Esophagus squamous epithelium (tissue), 5 donors: ENCODE measurements at regions not wholly inside any gene's neighbourhood (a gene's known extent, or its start where the extent isn't known, plus 50 kb on each side); places are given as distances from the start of the nearest gene placed in this dataset.

Source experiments
- DNase-seq: peaks from one replicate; lab custom pipeline; 2025; lab: John Stamatoyannopoulos, UW
- H3K27ac ChIP-seq, 4 donors: fragments of 200-600 bp; sonication (generic); one replicate each; pipeline ENCODE4 v1.5.1; 2016 to 2019; ENCODE audit warnings: mild to moderate bottlenecking in 1 of 4
- H3K27me3 ChIP-seq, 4 donors: fragments of 200-600 bp; sonication (generic); 1 replicate in 3 of 4; 2 replicates in 1 of 4; pipeline versions ENCODE4 v1.5.1 to v1.6.0; 2017 to 2021; ENCODE audit warnings: antibody characterized with exemption in 1 of 4
- H3K36me3 ChIP-seq, 3 donors: fragments of 200-600 bp; sonication (generic); one replicate each; pipeline ENCODE4 v1.5.1; 2016 to 2019
- H3K4me1 ChIP-seq, 3 donors: fragments of 200-600 bp; sonication (generic); one replicate each; pipeline ENCODE4 v1.5.1; 2017 to 2019
- H3K4me3 ChIP-seq, 4 donors: fragments of 200-600 bp; sonication (generic); 1 replicate in 3 of 4; 2 replicates in 1 of 4; pipeline ENCODE4 v1.5.1; 2016 to 2019; ENCODE audit warnings: mild to moderate bottlenecking in 2 of 4, moderate library complexity in 1 of 4
- H3K9me3 ChIP-seq, 3 donors: fragments of 200-600 bp; sonication (generic); one replicate each; pipeline ENCODE4 v1.5.1; 2016 to 2019
- CTCF ChIP-seq, 6 experiments: fragments of 450-650 bp in 4 of 6; fragments of 200-600 bp in 2 of 6; sonication (generic) in 2 of 6; IDR thresholded peaks; one replicate each; pipeline ENCODE4 v1.5.1; 2016 to 2019; ENCODE audit warnings: antibody characterized with exemption in 6 of 6, mild to moderate bottlenecking in 4 of 6, moderate library complexity in 4 of 6
- POLR2A ChIP-seq, 4 donors: fragments of 450-650 bp; IDR thresholded peaks; one replicate each; pipeline ENCODE4 v1.6.1; 2017; ENCODE audit warnings: antibody characterized with exemption in 4 of 4, mild to moderate bottlenecking in 4 of 4, moderate library complexity in 3 of 4
- WGBS, 2 donors: methylation state at CpG; one replicate each; pipeline ENCODE4 v1.1.5; 2018; 5-methylcytosine and 5-hydroxymethylcytosine counted together
- intact Hi-C: fragments of 100-400 bp; cut with DNase I; formaldehyde crosslinking; loops from one replicate; pipeline ENCODE4 v1.15.0; 2022
- donor health status: DM: yes; HTN: yes; CAD: no.

- H3K4me1 ChIP-seq: peaks cover 8 to 34% (median 10%) of the 10 kb centered on the region in 3 donors
- intact Hi-C loops: no loop called here
- no peak for TF ChIP-seq CTCF (IDR thresholded peaks at IDR 0.05)
- TF ChIP-seq POLR2A (IDR thresholded peaks at IDR 0.05): no peak
- no peak for DNase-seq
- no peak overlapping the region for H3K4me3 ChIP-seq
- no peak overlapping the region for H3K27ac ChIP-seq
- H3K36me3 ChIP-seq: no peaks in the 10 kb centered on the region
- no peaks in the 10 kb centered on the region for H3K27me3 ChIP-seq
- no peaks in the 10 kb centered on the region for H3K9me3 ChIP-seq
These were observed 167.2 kb downstream of the C9orf50 start for GRCh38 chr9:129453734-129454133.

- TF ChIP-seq POLR2A (IDR thresholded peaks at IDR 0.05): no peak
- no peak for TF ChIP-seq CTCF (IDR thresholded peaks at IDR 0.05)
- WGBS, 2 donors: 46 to 59% methylated on average over 8 of the region's 10 CpGs
- Histone ChIP-seq H3K27ac (peak overlapping the region in 3 of 4 donors; percentile 45 to 72 (median 68)), H3K4me1 (peaks cover 0 to 24% (median 3%) of the 10 kb centered on the region in 3 donors), H3K36me3 (no peaks in the 10 kb centered on the region), H3K4me3 (no peak overlapping the region), H3K9me3 (no peaks in the 10 kb centered on the region), H3K27me3 (no peaks in the 10 kb centered on the region)
- DNase-seq: no peak
- intact Hi-C loops: no loop called here
These were observed 169.2 kb downstream of the C9orf50 start for GRCh38 chr9:129451669-129452068.

DNA sequence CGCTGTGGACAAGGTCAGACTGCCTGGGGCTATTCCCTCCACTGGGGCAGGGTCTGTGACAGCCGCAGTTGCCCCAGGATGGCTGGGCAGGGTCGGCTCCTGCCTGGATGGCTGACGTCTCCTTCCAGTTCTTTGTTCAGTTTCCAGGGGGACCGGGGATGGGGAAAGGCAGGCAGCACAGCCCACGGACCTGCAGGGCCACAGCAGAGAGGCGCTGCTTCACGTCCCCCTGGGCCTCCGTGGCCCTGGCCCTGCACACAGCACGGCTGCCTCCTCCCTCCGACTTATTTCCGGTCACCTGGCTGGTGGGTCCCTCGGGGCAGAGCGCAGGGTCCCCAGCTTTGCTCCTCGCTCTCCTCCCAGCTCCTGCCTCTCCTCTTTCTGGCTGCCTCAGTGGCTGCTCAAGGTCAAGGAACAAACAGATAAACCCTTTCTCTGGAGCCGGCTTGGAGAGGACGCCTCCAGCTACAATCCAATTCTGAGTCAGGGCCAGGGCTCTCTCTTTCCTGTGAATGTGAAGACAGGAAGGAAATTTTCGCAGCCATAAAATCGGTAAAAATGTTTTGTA is 169.7 kb downstream of the C9orf50 start:
- no peaks in the 10 kb centered on the region for H3K9me3 ChIP-seq
- H3K27me3 ChIP-seq: no peaks in the 10 kb centered on the region
- H3K27ac ChIP-seq: peak overlapping the region in 3 of 4 donors; percentile 45 to 72 (median 68)
- WGBS, 2 donors: 48 to 68% methylated on average over 5 to 13 of the region's 19 CpGs
- DNase-seq: no peak
- intact Hi-C loops: no loop called here
- peaks cover 0 to 24% (median 3%) of the 10 kb centered on the region in 3 donors for H3K4me1 ChIP-seq
- no peak overlapping the region for H3K4me3 ChIP-seq
- H3K36me3 ChIP-seq: no peaks in the 10 kb centered on the region
- no peak for TF ChIP-seq CTCF (IDR thresholded peaks at IDR 0.05)
- no peak for TF ChIP-seq POLR2A (IDR thresholded peaks at IDR 0.05)

GRCh38 chr9:129449066-129449465 is 171.8 kb downstream of the C9orf50 start:
- Histone ChIP-seq H3K9me3 (no peaks in the 10 kb centered on the region), H3K27ac (no peak overlapping the region), H3K4me3 (no peak overlapping the region), H3K27me3 (no peaks in the 10 kb centered on the region), H3K36me3 (no peaks in the 10 kb centered on the region), H3K4me1 (peaks cover 0 to 13% (median 3%) of the 10 kb centered on the region in 3 donors)
- TF ChIP-seq POLR2A (IDR thresholded peaks at IDR 0.05) (no peak), CTCF (IDR thresholded peaks at IDR 0.05) (no peak)
- intact Hi-C loops: no loop called here
- no peak for DNase-seq
- 81 to 85% methylated on average over 7 to 14 of the region's 16 CpGs for WGBS, 2 donors

DNA sequence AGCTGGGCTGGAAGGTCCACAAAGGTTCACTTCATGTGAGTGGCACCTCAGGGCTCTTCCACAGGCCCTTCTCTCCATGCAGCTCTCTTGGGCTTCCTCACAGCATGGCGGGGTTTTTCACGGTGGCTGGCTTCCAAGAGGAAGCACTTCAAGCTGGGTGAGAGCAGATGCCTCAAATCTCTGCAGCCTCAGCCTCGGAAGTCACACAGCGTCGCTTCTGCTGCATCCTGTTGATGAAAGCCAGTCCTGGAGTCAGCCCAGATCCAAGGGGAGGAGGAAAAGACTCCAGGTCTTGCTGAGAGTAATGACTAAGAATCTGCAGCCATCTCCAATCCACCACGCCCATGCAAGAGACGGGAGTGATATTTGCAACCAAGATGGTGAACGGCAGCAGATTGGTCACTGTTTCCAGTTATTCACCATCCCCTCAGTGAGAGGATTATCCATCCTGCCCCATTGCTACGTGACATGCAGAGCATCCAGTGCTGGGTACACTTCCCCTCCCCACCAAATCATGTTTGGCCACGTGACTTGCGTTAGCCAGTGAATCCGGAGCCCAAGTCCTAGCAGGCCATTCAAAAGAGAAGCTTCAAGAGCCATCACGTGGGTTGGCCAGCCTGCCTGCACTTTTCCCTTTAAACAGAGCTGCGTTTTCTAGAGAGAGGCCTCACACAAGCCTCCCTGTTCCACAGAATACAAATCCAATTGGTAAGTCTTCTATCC is 173.9 kb downstream of the C9orf50 start:
- Histone ChIP-seq H3K27ac (no peak overlapping the region), H3K36me3 (no peaks in the 10 kb centered on the region), H3K4me3 (no peak overlapping the region), H3K9me3 (no peaks in the 10 kb centered on the region), H3K27me3 (no peaks in the 10 kb centered on the region), H3K4me1 (peaks cover 0 to 25% (median 3%) of the 10 kb centered on the region in 3 donors)
- intact Hi-C loops: no loop called here
- DNase-seq: no peak
- TF ChIP-seq POLR2A (IDR thresholded peaks at IDR 0.05): no peak
- no peak for TF ChIP-seq CTCF (IDR thresholded peaks at IDR 0.05)
- WGBS, 2 donors: 70 to 82% methylated on average over 6 to 13 of the region's 14 CpGs
